ENCODE measurements at regions not wholly inside any gene's neighbourhood (a gene's known extent, or its start where the extent isn't known, plus 50 kb on each side); places are given as distances from the start of the nearest gene placed in this dataset.

GRCh38 chrX:43386875-43387274 lies 269.2 kb upstream of the MAOA start:
- Histone ChIP-seq H2BK120ac (ENCODE audit: low read depth, low read length) (no peak overlapping the region), H3K9ac (ENCODE audit: low read depth, low read length, poor library complexity) (no peak overlapping the region), H3K4me1 (ENCODE audit: control insufficient read depth in 2 of 2, insufficient read depth in 1 of 2, low read depth in 1 of 2, low read length in 2 of 2) (no peaks in the 10 kb centered on the region), H3K27ac (replicated peaks; ENCODE audit: low read length) (no peak overlapping the region), H2BK15ac (ENCODE audit: low read length) (no peak overlapping the region), H4K8ac (ENCODE audit: low read depth, low read length) (no peak overlapping the region), H3K14ac (ENCODE audit: low read length) (no peak overlapping the region), H2AFZ (ENCODE audit: low read length) (no peak overlapping the region), H3K23ac (ENCODE audit: low read depth, low read length, poor library complexity) (no peak overlapping the region), H3K36me3 (replicated peaks in 1 of 2; ENCODE audit: control insufficient read depth in 2 of 2, insufficient read depth in 2 of 2, low read length in 2 of 2) (no peaks in the 10 kb centered on the region), H3K4me2 (ENCODE audit: insufficient read depth, low read length, poor library complexity, severe bottlenecking) (no peak overlapping the region), H3K4me3 (ENCODE audit: low read length in 2 of 2) (no peak overlapping the region), H2BK5ac (ENCODE audit: low read length) (no peak overlapping the region), H2AK5ac (ENCODE audit: low read depth, low read length) (no peak overlapping the region), H3K27me3 (ENCODE audit: control insufficient read depth in 3 of 3, insufficient read depth in 3 of 3, low read depth in 1 of 3, low read length in 3 of 3) (no peaks in the 10 kb centered on the region), H3K18ac (ENCODE audit: low read length) (no peak overlapping the region), H3K9me3 (replicated peaks in 1 of 2; ENCODE audit: control insufficient read depth in 2 of 2, insufficient read depth in 1 of 2, low read depth in 1 of 2, low read length in 2 of 2) (no peaks in the 10 kb centered on the region), H3K79me1 (ENCODE audit: low read depth, low read length) (no peaks in the 10 kb centered on the region), H4K91ac (ENCODE audit: low read depth, low read length, poor library complexity) (no peak overlapping the region), H2BK12ac (ENCODE audit: low read length) (no peak overlapping the region), H3K4ac (ENCODE audit: low read length) (no peak overlapping the region)
- DNase-seq (ENCODE audit: low spot score), result no peak
- WGBS, 2 donors (ENCODE audit: extremely low coverage in 2 of 2, insufficient read length in 2 of 2, insufficient replicate concordance in 1 of 2), result no CpG with 5 or more reads among the region's 1 CpG

DNA sequence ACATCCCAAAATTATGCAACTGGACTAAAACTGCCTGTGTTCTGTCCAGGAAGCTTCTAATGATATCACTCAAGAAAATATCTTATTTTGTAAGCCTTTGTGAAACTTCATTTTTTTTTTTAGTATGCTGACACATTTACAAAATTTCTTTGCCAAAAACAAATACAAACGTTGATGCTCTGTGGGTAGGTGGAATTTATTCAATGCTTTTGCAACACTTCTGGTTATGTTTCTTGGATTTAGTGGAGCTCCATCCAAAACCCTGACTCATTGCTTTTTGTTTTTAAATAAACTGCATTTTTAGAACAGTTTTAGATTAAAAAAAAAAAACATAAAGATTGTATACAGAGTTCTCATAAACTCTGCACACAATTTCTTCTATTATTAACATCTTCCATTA lies 250.9 kb upstream of the MAOA start:
- no peak for DNase-seq (ENCODE audit: low spot score)
- Histone ChIP-seq H3K4me2 (ENCODE audit: insufficient read depth, low read length, poor library complexity, severe bottlenecking) (no peak overlapping the region), H3K14ac (ENCODE audit: low read length) (no peak overlapping the region), H3K18ac (ENCODE audit: low read length) (no peak overlapping the region), H3K23ac (ENCODE audit: low read depth, low read length, poor library complexity) (no peak overlapping the region), H3K27me3 (ENCODE audit: control insufficient read depth in 3 of 3, insufficient read depth in 3 of 3, low read depth in 1 of 3, low read length in 3 of 3) (no peaks in the 10 kb centered on the region), H3K4ac (ENCODE audit: low read length) (no peak overlapping the region), H3K9ac (ENCODE audit: low read depth, low read length, poor library complexity) (no peak overlapping the region), H3K4me3 (ENCODE audit: low read length in 2 of 2) (no peak overlapping the region), H3K36me3 (replicated peaks in 1 of 2; ENCODE audit: control insufficient read depth in 2 of 2, insufficient read depth in 2 of 2, low read length in 2 of 2) (no peaks in the 10 kb centered on the region), H2BK15ac (ENCODE audit: low read length) (no peak overlapping the region), H2BK12ac (ENCODE audit: low read length) (no peak overlapping the region), H4K8ac (ENCODE audit: low read depth, low read length) (no peak overlapping the region), H2BK120ac (ENCODE audit: low read depth, low read length) (no peak overlapping the region), H2AFZ (ENCODE audit: low read length) (no peak overlapping the region), H2AK5ac (ENCODE audit: low read depth, low read length) (no peak overlapping the region), H3K27ac (replicated peaks; ENCODE audit: low read length) (no peak overlapping the region), H2BK5ac (ENCODE audit: low read length) (no peak overlapping the region), H4K91ac (ENCODE audit: low read depth, low read length, poor library complexity) (no peak overlapping the region), H3K9me3 (replicated peaks in 1 of 2; ENCODE audit: control insufficient read depth in 2 of 2, insufficient read depth in 1 of 2, low read depth in 1 of 2, low read length in 2 of 2) (no peaks in the 10 kb centered on the region), H3K4me1 (ENCODE audit: control insufficient read depth in 2 of 2, insufficient read depth in 1 of 2, low read depth in 1 of 2, low read length in 2 of 2) (no peaks in the 10 kb centered on the region), H3K79me1 (ENCODE audit: low read depth, low read length) (no peaks in the 10 kb centered on the region)
- WGBS, 2 donors (ENCODE audit: extremely low coverage in 2 of 2, insufficient read length in 2 of 2, insufficient replicate concordance in 1 of 2), result no CpG with 5 or more reads among the region's 1 CpG

DNA sequence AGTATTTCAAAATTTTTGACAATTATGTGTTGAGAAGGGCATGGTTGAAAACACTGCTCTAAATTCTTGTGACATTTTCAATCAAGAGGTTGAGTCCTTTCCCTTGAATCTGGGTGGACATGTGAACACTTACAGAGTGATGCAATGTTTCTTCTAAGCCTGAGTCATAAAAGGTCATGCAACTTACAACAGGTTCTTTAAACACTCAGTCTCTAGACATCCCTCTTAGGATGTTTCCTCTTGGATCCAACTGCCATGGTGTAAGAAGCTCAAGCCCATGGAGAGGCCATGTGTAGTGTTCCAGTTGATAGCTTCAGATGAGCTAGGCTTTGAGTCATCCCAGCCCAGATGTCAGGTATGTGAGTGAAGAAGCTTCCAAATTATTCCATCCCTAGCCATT lies 232.2 kb upstream of the MAOA start:
- Histone ChIP-seq H3K36me3 (replicated peaks in 1 of 2; ENCODE audit: control insufficient read depth in 2 of 2, insufficient read depth in 2 of 2, low read length in 2 of 2) (no peaks in the 10 kb centered on the region), H2AK5ac (ENCODE audit: low read depth, low read length) (no peak overlapping the region), H3K27ac (replicated peaks; ENCODE audit: low read length) (no peak overlapping the region), H3K79me1 (ENCODE audit: low read depth, low read length) (no peaks in the 10 kb centered on the region), H2BK5ac (ENCODE audit: low read length) (no peak overlapping the region), H4K91ac (ENCODE audit: low read depth, low read length, poor library complexity) (no peak overlapping the region), H3K4ac (ENCODE audit: low read length) (no peak overlapping the region), H3K9ac (ENCODE audit: low read depth, low read length, poor library complexity) (no peak overlapping the region), H3K27me3 (ENCODE audit: control insufficient read depth in 3 of 3, insufficient read depth in 3 of 3, low read depth in 1 of 3, low read length in 3 of 3) (no peaks in the 10 kb centered on the region), H3K4me3 (ENCODE audit: low read length in 2 of 2) (no peak overlapping the region), H4K8ac (ENCODE audit: low read depth, low read length) (no peak overlapping the region), H2BK12ac (ENCODE audit: low read length) (no peak overlapping the region), H2BK15ac (ENCODE audit: low read length) (no peak overlapping the region), H3K4me2 (ENCODE audit: insufficient read depth, low read length, poor library complexity, severe bottlenecking) (no peak overlapping the region), H3K4me1 (ENCODE audit: control insufficient read depth in 2 of 2, insufficient read depth in 1 of 2, low read depth in 1 of 2, low read length in 2 of 2) (no peaks in the 10 kb centered on the region), H3K23ac (ENCODE audit: low read depth, low read length, poor library complexity) (no peak overlapping the region), H3K14ac (ENCODE audit: low read length) (no peak overlapping the region), H2AFZ (ENCODE audit: low read length) (no peak overlapping the region), H3K9me3 (replicated peaks in 1 of 2; ENCODE audit: control insufficient read depth in 2 of 2, insufficient read depth in 1 of 2, low read depth in 1 of 2, low read length in 2 of 2) (no peaks in the 10 kb centered on the region), H2BK120ac (ENCODE audit: low read depth, low read length) (no peak overlapping the region), H3K18ac (ENCODE audit: low read length) (no peak overlapping the region)
- DNase-seq (ENCODE audit: low spot score), result no peak

GRCh38 chrX:43436517-43436916 lies 219.6 kb upstream of the MAOA start:
- H3K4me1 ChIP-seq (ENCODE audit: control insufficient read depth in 2 of 2, insufficient read depth in 1 of 2, low read depth in 1 of 2, low read length in 2 of 2), result no peaks in the 10 kb centered on the region
- no peak overlapping the region for H2AFZ ChIP-seq (ENCODE audit: low read length)
- no peaks in the 10 kb centered on the region for H3K79me1 ChIP-seq (ENCODE audit: low read depth, low read length)
- H3K27ac ChIP-seq (replicated peaks; ENCODE audit: low read length), result no peak overlapping the region
- no peak overlapping the region for H3K9ac ChIP-seq (ENCODE audit: low read depth, low read length, poor library complexity)
- H4K8ac ChIP-seq (ENCODE audit: low read depth, low read length), result no peak overlapping the region
- H3K4me3 ChIP-seq (ENCODE audit: low read length in 2 of 2), result no peak overlapping the region
- no peaks in the 10 kb centered on the region for H3K36me3 ChIP-seq (replicated peaks in 1 of 2; ENCODE audit: control insufficient read depth in 2 of 2, insufficient read depth in 2 of 2, low read length in 2 of 2)
- no peak overlapping the region for H3K14ac ChIP-seq (ENCODE audit: low read length)
- no peak overlapping the region for H2AK5ac ChIP-seq (ENCODE audit: low read depth, low read length)
- H2BK120ac ChIP-seq (ENCODE audit: low read depth, low read length), result no peak overlapping the region
- no peak overlapping the region for H4K91ac ChIP-seq (ENCODE audit: low read depth, low read length, poor library complexity)
- no peaks in the 10 kb centered on the region for H3K27me3 ChIP-seq (ENCODE audit: control insufficient read depth in 3 of 3, insufficient read depth in 3 of 3, low read depth in 1 of 3, low read length in 3 of 3)
- DNase-seq (ENCODE audit: low spot score), result no peak
- no peak overlapping the region for H2BK15ac ChIP-seq (ENCODE audit: low read length)
- no peak overlapping the region for H3K4ac ChIP-seq (ENCODE audit: low read length)
- no peak overlapping the region for H3K4me2 ChIP-seq (ENCODE audit: insufficient read depth, low read length, poor library complexity, severe bottlenecking)
- WGBS, 2 donors (ENCODE audit: extremely low coverage in 2 of 2, insufficient read length in 2 of 2, insufficient replicate concordance in 1 of 2), result no CpG with 5 or more reads among the region's 2 CpGs
- H3K23ac ChIP-seq (ENCODE audit: low read depth, low read length, poor library complexity), result no peak overlapping the region
- no peak overlapping the region for H2BK5ac ChIP-seq (ENCODE audit: low read length)
- H2BK12ac ChIP-seq (ENCODE audit: low read length), result no peak overlapping the region
- no peaks in the 10 kb centered on the region for H3K9me3 ChIP-seq (replicated peaks in 1 of 2; ENCODE audit: control insufficient read depth in 2 of 2, insufficient read depth in 1 of 2, low read depth in 1 of 2, low read length in 2 of 2)
- H3K18ac ChIP-seq (ENCODE audit: low read length), result no peak overlapping the region
